ENCODE measurements at regions not wholly inside any gene's neighbourhood (a gene's known extent, or its start where the extent isn't known, plus 50 kb on each side); places are given as distances from the start of the nearest gene placed in this dataset.

DNA sequence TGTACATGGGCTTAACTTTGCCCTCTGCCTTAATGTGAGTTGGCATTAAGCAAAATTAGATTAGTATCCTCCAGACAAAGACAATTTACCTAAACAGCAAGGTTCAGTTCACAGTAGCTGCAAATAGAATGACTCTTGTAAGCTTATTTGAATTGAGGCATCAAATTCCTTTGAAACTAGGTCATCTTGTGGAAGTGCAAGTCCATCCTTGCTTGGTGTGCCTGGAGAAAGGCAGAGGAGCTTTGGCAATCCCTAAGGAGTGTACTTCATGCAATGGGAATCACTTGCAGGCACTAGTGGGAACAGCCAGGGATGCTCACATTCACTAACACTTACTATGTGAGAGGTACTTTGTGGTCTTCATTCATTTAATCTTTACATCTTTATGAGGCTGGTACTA lies 118.3 kb downstream of the DRD1 start:
- no peaks in the 10 kb centered on the region for H3K36me3 ChIP-seq (ENCODE audit: control insufficient read depth, insufficient read depth, low read length)
- no peak for DNase-seq
- no peaks in the 10 kb centered on the region for H3K27me3 Mint-ChIP-seq (ENCODE audit: insufficient read depth, unreplicated experiment)
- ChIA-PET POLR2A (no interaction called here), CTCF (no interaction called here)
- H3K36me3 Mint-ChIP-seq (ENCODE audit: insufficient read depth, unreplicated experiment) = no peaks in the 10 kb centered on the region
- intact Hi-C loops (cut with micrococcal nuclease; ENCODE audit: unreplicated experiment) = no loop called here
- H3K4me3 ChIP-seq (ENCODE audit: low read depth, low read length) = no peak overlapping the region
- H3K4me1 ChIP-seq = no peaks in the 10 kb centered on the region
- BruUV-seq (replicated peaks) = no TSS peak
- TF ChIP-seq, protein P1, sequence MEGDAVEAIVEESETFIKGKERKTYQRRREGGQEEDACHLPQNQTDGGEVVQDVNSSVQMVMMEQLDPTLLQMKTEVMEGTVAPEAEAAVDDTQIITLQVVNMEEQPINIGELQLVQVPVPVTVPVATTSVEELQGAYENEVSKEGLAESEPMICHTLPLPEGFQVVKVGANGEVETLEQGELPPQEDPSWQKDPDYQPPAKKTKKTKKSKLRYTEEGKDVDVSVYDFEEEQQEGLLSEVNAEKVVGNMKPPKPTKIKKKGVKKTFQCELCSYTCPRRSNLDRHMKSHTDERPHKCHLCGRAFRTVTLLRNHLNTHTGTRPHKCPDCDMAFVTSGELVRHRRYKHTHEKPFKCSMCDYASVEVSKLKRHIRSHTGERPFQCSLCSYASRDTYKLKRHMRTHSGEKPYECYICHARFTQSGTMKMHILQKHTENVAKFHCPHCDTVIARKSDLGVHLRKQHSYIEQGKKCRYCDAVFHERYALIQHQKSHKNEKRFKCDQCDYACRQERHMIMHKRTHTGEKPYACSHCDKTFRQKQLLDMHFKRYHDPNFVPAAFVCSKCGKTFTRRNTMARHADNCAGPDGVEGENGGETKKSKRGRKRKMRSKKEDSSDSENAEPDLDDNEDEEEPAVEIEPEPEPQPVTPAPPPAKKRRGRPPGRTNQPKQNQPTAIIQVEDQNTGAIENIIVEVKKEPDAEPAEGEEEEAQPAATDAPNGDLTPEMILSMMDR (IDR thresholded peaks at IDR 0.05; ENCODE audit: insufficient read depth in 1 of 2, low read depth in 1 of 2, low read length in 1 of 2, severe bottlenecking in 1 of 2, unreplicated experiment in 1 of 2) = no peak
- no peaks in the 10 kb centered on the region for H3K27me3 ChIP-seq (replicated peaks; ENCODE audit: control insufficient read depth, insufficient read depth, low read length)
- H3K4me1 Mint-ChIP-seq (ENCODE audit: low read depth, unreplicated experiment) = no peaks in the 10 kb centered on the region
- H3K27ac Mint-ChIP-seq (ENCODE audit: unreplicated experiment) = no peak overlapping the region
- H3K9me3 ChIP-seq = no peaks in the 10 kb centered on the region
- H3K9me3 Mint-ChIP-seq (ENCODE audit: unreplicated experiment) = no peaks in the 10 kb centered on the region
- no peak overlapping the region for H3K4me3 Mint-ChIP-seq (ENCODE audit: unreplicated experiment)

DNA sequence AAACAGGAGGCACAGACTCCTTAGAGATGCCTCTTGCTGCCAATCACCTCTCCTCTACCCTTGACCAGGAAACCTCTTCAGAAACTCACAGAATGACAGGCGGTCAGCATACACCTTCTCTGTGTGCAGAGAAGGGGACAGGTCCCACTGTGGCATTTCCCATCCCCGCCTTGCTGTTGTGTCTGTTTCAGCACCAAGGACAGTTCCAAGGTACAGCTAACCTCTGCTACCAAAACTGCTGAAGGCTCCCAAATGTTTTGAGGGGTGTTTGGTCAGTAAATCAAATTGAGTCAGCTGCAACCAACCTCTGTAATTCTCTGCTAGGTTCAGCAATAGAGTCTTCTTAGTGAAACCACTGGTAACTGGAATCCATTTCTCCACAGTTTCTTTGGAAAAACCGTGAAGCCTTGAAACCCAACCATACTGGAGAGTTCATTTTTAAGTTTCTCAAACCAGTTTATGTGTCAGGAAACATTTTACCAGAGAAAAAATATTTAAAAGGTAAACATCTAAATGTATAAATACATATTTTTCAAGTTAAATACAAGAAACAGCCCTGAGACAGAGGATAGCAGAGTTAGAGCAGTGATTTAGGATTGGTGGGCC lies 122.0 kb downstream of the DRD1 start:
- ChIA-PET CTCF (no interaction called here), POLR2A (no interaction called here)
- no peaks in the 10 kb centered on the region for H3K27me3 ChIP-seq (replicated peaks; ENCODE audit: control insufficient read depth, insufficient read depth, low read length)
- BruUV-seq (replicated peaks) = no TSS peak
- no peaks in the 10 kb centered on the region for H3K36me3 ChIP-seq (ENCODE audit: control insufficient read depth, insufficient read depth, low read length)
- no peaks in the 10 kb centered on the region for H3K4me1 ChIP-seq
- TF ChIP-seq, protein P1 (IDR thresholded peaks at IDR 0.05; ENCODE audit: insufficient read depth in 1 of 2, low read depth in 1 of 2, low read length in 1 of 2, severe bottlenecking in 1 of 2, unreplicated experiment in 1 of 2) = no peak
- no peaks in the 10 kb centered on the region for H3K9me3 Mint-ChIP-seq (ENCODE audit: unreplicated experiment)
- no peaks in the 10 kb centered on the region for H3K9me3 ChIP-seq
- intact Hi-C loops (cut with micrococcal nuclease; ENCODE audit: unreplicated experiment) = no loop called here
- H3K4me3 Mint-ChIP-seq (ENCODE audit: unreplicated experiment) = no peak overlapping the region
- H3K4me3 ChIP-seq (ENCODE audit: low read depth, low read length) = no peak overlapping the region
- H3K4me1 Mint-ChIP-seq (ENCODE audit: low read depth, unreplicated experiment) = no peaks in the 10 kb centered on the region
- H3K27me3 Mint-ChIP-seq (ENCODE audit: insufficient read depth, unreplicated experiment) = peaks cover 2% of the 10 kb centered on the region
- no peaks in the 10 kb centered on the region for H3K36me3 Mint-ChIP-seq (ENCODE audit: insufficient read depth, unreplicated experiment)
- DNase-seq = peak; percentile 65 to 78
- H3K27ac Mint-ChIP-seq (ENCODE audit: unreplicated experiment) = no peak overlapping the region

DNA sequence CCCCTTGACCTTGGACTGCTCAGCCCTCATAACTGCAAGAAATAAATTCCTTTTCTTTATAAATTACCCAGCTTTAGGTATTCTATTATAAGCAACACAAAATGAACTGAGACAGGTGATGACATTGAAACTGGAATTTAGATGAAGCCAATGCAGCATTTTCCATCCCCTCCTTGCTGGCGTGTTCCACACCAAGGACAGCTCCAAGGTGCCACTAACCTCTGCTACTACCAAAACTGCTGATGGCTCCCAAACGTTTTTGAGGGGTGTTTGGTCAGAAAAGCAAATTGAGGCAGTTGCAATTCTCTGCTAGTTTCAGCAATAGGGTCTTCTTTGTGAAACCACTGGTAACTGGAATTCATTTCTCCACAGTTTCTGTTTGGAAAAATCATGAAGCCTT lies 124.8 kb downstream of the DRD1 start:
- BruUV-seq (replicated peaks) = no TSS peak
- Histone ChIP-seq H3K27me3 (replicated peaks; ENCODE audit: control insufficient read depth, insufficient read depth, low read length) (no peaks in the 10 kb centered on the region), H3K4me1 (no peaks in the 10 kb centered on the region), H3K9me3 (no peaks in the 10 kb centered on the region), H3K4me3 (ENCODE audit: low read depth, low read length) (no peak overlapping the region), H3K36me3 (ENCODE audit: control insufficient read depth, insufficient read depth, low read length) (no peaks in the 10 kb centered on the region)
- CTCF ChIA-PET = no interaction called here
- H3K4me1 Mint-ChIP-seq (ENCODE audit: low read depth, unreplicated experiment) = no peaks in the 10 kb centered on the region
- H3K27ac Mint-ChIP-seq (ENCODE audit: unreplicated experiment) = no peak overlapping the region
- TF ChIP-seq, protein P1 (IDR thresholded peaks at IDR 0.05; ENCODE audit: insufficient read depth in 1 of 2, low read depth in 1 of 2, low read length in 1 of 2, severe bottlenecking in 1 of 2, unreplicated experiment in 1 of 2) = no peak
- DNase-seq = no peak
- H3K27me3 Mint-ChIP-seq (ENCODE audit: insufficient read depth, unreplicated experiment) = peaks cover 6% of the 10 kb centered on the region
- intact Hi-C loops (cut with micrococcal nuclease; ENCODE audit: unreplicated experiment) = no loop called here
- H3K9me3 Mint-ChIP-seq (ENCODE audit: unreplicated experiment) = no peaks in the 10 kb centered on the region
- POLR2A ChIA-PET = no interaction called here
- no peaks in the 10 kb centered on the region for H3K36me3 Mint-ChIP-seq (ENCODE audit: insufficient read depth, unreplicated experiment)
- H3K4me3 Mint-ChIP-seq (ENCODE audit: unreplicated experiment) = no peak overlapping the region
